ENCODE measurements at regions not wholly inside any gene's neighbourhood (a gene's known extent, or its start where the extent isn't known, plus 50 kb on each side); places are given as distances from the start of the nearest gene placed in this dataset.

DNA sequence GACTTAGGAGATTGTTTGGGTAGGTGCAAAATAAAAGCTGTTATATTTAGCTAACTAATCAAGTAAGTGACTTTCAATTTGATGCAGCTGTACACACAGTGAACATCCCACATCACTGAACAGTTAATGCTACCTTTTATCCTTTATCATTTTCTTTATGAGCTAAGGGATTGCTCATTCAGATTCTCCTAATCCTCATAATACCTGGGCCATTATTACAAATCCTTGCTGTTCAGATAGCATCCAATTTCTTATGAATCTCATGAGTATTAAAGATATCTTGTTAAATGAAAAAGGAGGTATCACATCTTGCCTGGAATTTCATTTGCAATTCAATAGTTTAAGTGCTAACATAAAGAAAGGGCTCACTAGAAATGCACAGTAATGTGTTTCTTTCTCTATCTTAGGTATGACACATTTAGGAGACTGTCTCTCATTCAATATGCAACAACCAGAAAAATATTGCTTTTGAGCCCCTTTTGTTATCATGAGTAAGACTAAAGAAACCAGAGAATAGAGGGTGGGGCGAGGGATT is 918.5 kb downstream of the CBLN2 start:
- Mint-ChIP-seq H3K9me3 (peaks cover 40% of the 10 kb centered on the region), H3K27ac (no peak overlapping the region), H3K4me3 (no peak overlapping the region), H3K27me3 (ENCODE audit: insufficient read depth) (no peaks in the 10 kb centered on the region), H3K4me1 (ENCODE audit: low read depth) (no peaks in the 10 kb centered on the region), H3K36me3 (ENCODE audit: low read depth) (no peaks in the 10 kb centered on the region; the same call in 1 of the 2 replicates)
- DNase-seq, result no peak
- TF ChIP-seq, protein P1, sequence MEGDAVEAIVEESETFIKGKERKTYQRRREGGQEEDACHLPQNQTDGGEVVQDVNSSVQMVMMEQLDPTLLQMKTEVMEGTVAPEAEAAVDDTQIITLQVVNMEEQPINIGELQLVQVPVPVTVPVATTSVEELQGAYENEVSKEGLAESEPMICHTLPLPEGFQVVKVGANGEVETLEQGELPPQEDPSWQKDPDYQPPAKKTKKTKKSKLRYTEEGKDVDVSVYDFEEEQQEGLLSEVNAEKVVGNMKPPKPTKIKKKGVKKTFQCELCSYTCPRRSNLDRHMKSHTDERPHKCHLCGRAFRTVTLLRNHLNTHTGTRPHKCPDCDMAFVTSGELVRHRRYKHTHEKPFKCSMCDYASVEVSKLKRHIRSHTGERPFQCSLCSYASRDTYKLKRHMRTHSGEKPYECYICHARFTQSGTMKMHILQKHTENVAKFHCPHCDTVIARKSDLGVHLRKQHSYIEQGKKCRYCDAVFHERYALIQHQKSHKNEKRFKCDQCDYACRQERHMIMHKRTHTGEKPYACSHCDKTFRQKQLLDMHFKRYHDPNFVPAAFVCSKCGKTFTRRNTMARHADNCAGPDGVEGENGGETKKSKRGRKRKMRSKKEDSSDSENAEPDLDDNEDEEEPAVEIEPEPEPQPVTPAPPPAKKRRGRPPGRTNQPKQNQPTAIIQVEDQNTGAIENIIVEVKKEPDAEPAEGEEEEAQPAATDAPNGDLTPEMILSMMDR (IDR thresholded peaks at IDR 0.05), result no peak

GRCh38 chr18:71598374-71598773 is 945.8 kb downstream of the CBLN2 start:
- TF ChIP-seq, protein P1 (IDR thresholded peaks at IDR 0.05), result no peak
- Mint-ChIP-seq H3K36me3 (ENCODE audit: low read depth) (no peaks in the 10 kb centered on the region), H3K27ac (no peak overlapping the region), H3K4me3 (no peak overlapping the region), H3K27me3 (ENCODE audit: insufficient read depth) (no peaks in the 10 kb centered on the region), H3K9me3 (peaks cover 24% of the 10 kb centered on the region), H3K4me1 (ENCODE audit: low read depth) (no peaks in the 10 kb centered on the region)
- DNase-seq, result no peak

DNA sequence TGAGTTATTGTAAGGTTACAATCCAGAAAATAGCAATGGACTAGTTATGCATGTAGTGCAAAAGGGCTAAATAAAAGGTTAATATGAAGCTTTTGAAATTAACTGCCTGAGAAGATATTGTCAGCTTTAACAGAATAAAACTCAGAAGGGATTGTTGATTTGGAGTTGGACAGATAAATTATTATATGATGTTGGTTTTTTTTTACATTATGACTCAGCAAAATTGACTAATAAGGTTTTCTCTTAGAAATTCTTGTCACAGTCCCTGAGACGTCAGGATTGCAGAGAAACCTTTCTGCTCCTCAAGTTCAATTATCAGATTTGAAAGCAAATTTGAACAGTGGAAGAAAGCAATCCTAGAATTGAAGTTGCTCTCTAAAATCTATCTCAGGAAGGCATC is 946.9 kb downstream of the CBLN2 start:
- Mint-ChIP-seq H3K27ac (no peak overlapping the region), H3K27me3 (ENCODE audit: insufficient read depth) (no peaks in the 10 kb centered on the region), H3K4me3 (no peak overlapping the region), H3K36me3 (ENCODE audit: low read depth) (no peaks in the 10 kb centered on the region), H3K4me1 (ENCODE audit: low read depth) (no peaks in the 10 kb centered on the region), H3K9me3 (peaks cover 29% of the 10 kb centered on the region)
- TF ChIP-seq, protein P1 (IDR thresholded peaks at IDR 0.05), result no peak
- DNase-seq, result no peak

- no peak overlapping the region for H3K4me3 Mint-ChIP-seq
- no peak overlapping the region for H3K27ac Mint-ChIP-seq
- no peaks in the 10 kb centered on the region for H3K27me3 Mint-ChIP-seq (ENCODE audit: insufficient read depth)
- DNase-seq, result no peak
- TF ChIP-seq, protein P1 (IDR thresholded peaks at IDR 0.05), result no peak
- no peaks in the 10 kb centered on the region for H3K4me1 Mint-ChIP-seq (ENCODE audit: low read depth)
- peaks cover 22% of the 10 kb centered on the region for H3K9me3 Mint-ChIP-seq
- no peaks in the 10 kb centered on the region for H3K36me3 Mint-ChIP-seq (ENCODE audit: low read depth)
These were observed 960.9 kb downstream of the CBLN2 start for GRCh38 chr18:71583252-71583651.

GRCh38 chr18:71554686-71555085 is 989.5 kb downstream of the CBLN2 start:
- Mint-ChIP-seq H3K4me3 (no peak overlapping the region), H3K9me3 (peaks cover 56% of the 10 kb centered on the region), H3K27ac (no peak overlapping the region), H3K27me3 (ENCODE audit: insufficient read depth) (no peaks in the 10 kb centered on the region; the same call in 1 of the 2 replicates), H3K4me1 (ENCODE audit: low read depth) (no peaks in the 10 kb centered on the region), H3K36me3 (ENCODE audit: low read depth) (no peaks in the 10 kb centered on the region)
- DNase-seq, result no peak
- TF ChIP-seq, protein P1 (IDR thresholded peaks at IDR 0.05), result no peak

DNA sequence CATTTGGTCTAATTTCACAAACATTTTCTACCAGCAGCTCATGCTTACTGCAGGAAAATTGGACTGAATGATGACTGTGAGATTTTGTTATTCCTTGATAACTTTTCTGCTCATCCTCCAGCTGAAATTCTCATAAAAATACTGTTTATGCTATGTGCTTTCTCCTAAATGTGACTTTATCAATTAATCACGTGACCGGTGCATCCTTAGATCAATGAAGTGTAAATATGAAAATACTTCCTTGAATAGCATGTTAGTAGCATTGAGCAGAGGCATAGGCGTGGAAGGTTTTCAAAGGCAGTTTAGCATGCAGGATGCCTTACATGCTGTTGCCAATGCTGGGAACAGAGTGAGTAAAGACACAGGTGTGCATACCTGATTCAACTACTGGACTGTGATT is 1002.5 kb downstream of the CBLN2 start:
- no peaks in the 10 kb centered on the region for H3K4me1 Mint-ChIP-seq (ENCODE audit: low read depth)
- H3K27ac Mint-ChIP-seq, result no peak overlapping the region
- peaks cover 56% of the 10 kb centered on the region for H3K9me3 Mint-ChIP-seq
- H3K36me3 Mint-ChIP-seq (ENCODE audit: low read depth), result 0 out of 2 replicates have a peak, but pooled peaks cover 6% of the 10 kb centered on the region
- no peak for DNase-seq
- H3K27me3 Mint-ChIP-seq (ENCODE audit: insufficient read depth), result no peaks in the 10 kb centered on the region; the same call in 1 of the 2 replicates
- TF ChIP-seq, protein P1 (IDR thresholded peaks at IDR 0.05), result no peak
- no peak overlapping the region for H3K4me3 Mint-ChIP-seq
